GM12878 (cell line): ENCODE measurements at regions not wholly inside any gene's neighbourhood (a gene's known extent, or its start where the extent isn't known, plus 50 kb on each side); places are given as distances from the start of the nearest gene placed in this dataset.

Source experiments
- ATAC-seq: fragments of 200-7000 bp; cut with Tn5 transposase; 3 replicates; pipeline ENCODE4 v1.9.1; 2020; ENCODE audit warnings: mild to moderate bottlenecking, moderate library complexity
- BruUV-seq: library from RNA; stranded (reverse); fragments of 400-500 nt; replicated peaks from 2 replicates; lab custom pipeline; 2021; lab: Mats Ljungman, UMichigan
- CTCF ChIA-PET: fragments of 300-600 bp; sonication (Branson Sonifier 250); formaldehyde crosslinking; extraction: SDS; loops from one replicate; lab custom pipeline; 2021; ENCODE audit warnings: inconsistent platforms; lab: Yijun Ruan, JAX
- POLR2A ChIA-PET: fragments of 350-600 bp; formaldehyde crosslinking; extraction: SDS; loops from one replicate; lab custom pipeline; 2021; ENCODE audit warnings: inconsistent platforms; lab: Charles Lee
- RAD21 ChIA-PET: fragments of 300-600 bp; sonication (Branson Sonifier 250); formaldehyde crosslinking; loops from one replicate; lab custom pipeline; 2023; ENCODE audit warnings: antibody characterized with exemption; ENCODE audit not compliant: unreplicated experiment; lab: Charles Lee
- SMC1A ChIA-PET: fragments of 300-600 bp; sonication (Branson Sonifier 250); formaldehyde crosslinking; loops from one replicate; lab custom pipeline; 2023; ENCODE audit not compliant: unreplicated experiment, uncharacterized antibody; lab: Charles Lee
- DNase-seq: peaks from one replicate; pipeline ENCODE4 v3.0.0-alpha.2; 2011; ENCODE audit warnings: low read depth, low spot score
- FAIRE-seq: peaks from 3 replicates; lab custom pipeline; 2011; peaks lifted over from hg19 to GRCh38; lab: Jason Lieb, UNC
- H2AFZ ChIP-seq: 2 replicates; pipeline ENCODE4 v1.6.0; 2011; ENCODE audit warnings: low read depth, low read length, control low read depth; ENCODE audit not compliant: control insufficient read depth
- H3K27ac ChIP-seq: 2 replicates; pipeline ENCODE4 v1.5.1; 2011; ENCODE audit warnings: control low read depth; ENCODE audit not compliant: control insufficient read depth, insufficient read depth
- H3K27me3 ChIP-seq, 2 experiments: replicated peaks in 1 of 2; 2 replicates each; pipeline versions ENCODE4 v1.6.0 to v1.6.1; 2011; ENCODE audit warnings: low read length in 1 of 2; ENCODE audit not compliant: control insufficient read depth in 2 of 2, insufficient read depth in 2 of 2
- H3K36me3 ChIP-seq, 2 experiments: 2 replicates each; pipeline ENCODE4 v1.5.1; 2011; ENCODE audit warnings: low read length in 1 of 2; ENCODE audit not compliant: control insufficient read depth in 2 of 2, insufficient read depth in 2 of 2
- H3K4me1 ChIP-seq: 2 replicates; pipeline ENCODE4 v1.6.1; 2011; ENCODE audit warnings: mild to moderate bottlenecking, low read length, moderate library complexity, mixed read lengths; ENCODE audit not compliant: control insufficient read depth, insufficient read depth
- H3K4me2 ChIP-seq: 2 replicates; pipeline ENCODE4 v1.6.0; 2011; ENCODE audit warnings: control low read depth; ENCODE audit not compliant: control insufficient read depth, insufficient read depth
- H3K4me3 ChIP-seq: fragments of 200-600 bp; sonication (generic); 2 replicates; pipeline ENCODE4 v1.5.1; 2016
- H3K79me2 ChIP-seq: 2 replicates; pipeline ENCODE4 v1.6.0; 2011; ENCODE audit warnings: low read length; ENCODE audit not compliant: control insufficient read depth, insufficient read depth
- H3K9ac ChIP-seq: 2 replicates; pipeline ENCODE4 v1.8.0; 2011; ENCODE audit warnings: low read length, control low read depth, mixed read lengths; ENCODE audit not compliant: control insufficient read depth, insufficient read depth
- H3K9me3 ChIP-seq: replicated peaks from 3 replicates; pipeline ENCODE4 v1.5.1; 2011; ENCODE audit warnings: mild to moderate bottlenecking, low read length; ENCODE audit not compliant: control insufficient read depth, insufficient read depth
- H4K20me1 ChIP-seq: 2 replicates; pipeline ENCODE4 v1.6.0; 2011; ENCODE audit not compliant: control insufficient read depth, insufficient read depth
- CBX5 ChIP-seq: sonication (generic); IDR thresholded peaks from 2 replicates; pipeline ENCODE4 v1.6.1; 2016; ENCODE audit warnings: low read depth, moderate library complexity, mild to moderate bottlenecking, inconsistent platforms
- CREB1 ChIP-seq: IDR thresholded peaks from 2 replicates; pipeline ENCODE4 v1.6.1; 2012; ENCODE audit warnings: low read depth, mild to moderate bottlenecking, inconsistent platforms
- E2F4 ChIP-seq: IDR thresholded peaks from 2 replicates; pipeline ENCODE4 v1.6.1; 2012; ENCODE audit warnings: low read depth, low read length, improper control_type of control experiment
- ELK1 ChIP-seq: IDR thresholded peaks from 2 replicates; pipeline ENCODE4 v1.6.1; 2012; ENCODE audit warnings: low read depth, low read length, improper control_type of control experiment
- ESRRA ChIP-seq: IDR thresholded peaks from 2 replicates; pipeline ENCODE4 v1.6.1; 2012; ENCODE audit warnings: mild to moderate bottlenecking, low read length, improper control_type of control experiment
- GATAD2B ChIP-seq: fragments of 450-650 bp; conservative IDR thresholded peaks from 2 replicates; pipeline ENCODE4 v1.6.1; 2017; ENCODE audit warnings: low read depth, mild to moderate bottlenecking, moderate library complexity
- IKZF2 ChIP-seq, 2 experiments: fragments of 450-650 bp; IDR thresholded peaks; 2 replicates each; pipeline ENCODE4 v1.6.1; 2017; ENCODE audit warnings: mild to moderate bottlenecking in 2 of 2, moderate library complexity in 2 of 2
- MXI1 ChIP-seq: fragments of 150-350 bp; IDR thresholded peaks from 2 replicates; pipeline ENCODE4 v1.6.1; 2011; ENCODE audit warnings: low read depth, mild to moderate bottlenecking, inconsistent platforms, low read length, improper control_type of control experiment
- PBX3 ChIP-seq: IDR thresholded peaks from 2 replicates; pipeline ENCODE4 v1.6.1; 2011; ENCODE audit warnings: mild to moderate bottlenecking, low read depth, low read length, moderate library complexity; ENCODE audit not compliant: insufficient replicate concordance
- POU2F2 ChIP-seq: IDR thresholded peaks from 3 replicates; pipeline ENCODE4 v1.6.1; 2011; ENCODE audit warnings: low read depth, mild to moderate bottlenecking, low read length, borderline replicate concordance
- ZBTB40 ChIP-seq: fragments of 450-650 bp; IDR thresholded peaks from 2 replicates; pipeline ENCODE4 v1.6.1; 2016; ENCODE audit warnings: mild to moderate bottlenecking, moderate library complexity, borderline replicate concordance
- WGBS: methylation state at CpG from one replicate; pipeline ENCODE4 v1.1.6; 2016; ENCODE audit warnings: low lambda C conversion rate; ENCODE audit not compliant: insufficient replicate concordance, insufficient coverage; ENCODE audit errors: missing lambda C conversion rate; 5-methylcytosine and 5-hydroxymethylcytosine counted together
- in situ Hi-C: fragments of 300-500 bp; cut with MboI; formaldehyde crosslinking; loops from 9 replicates; pipeline ENCODE4 v1.14.3; 2018; ENCODE audit warnings: mixed read lengths
- intact Hi-C: fragments of 100-400 bp; cut with micrococcal nuclease; formaldehyde crosslinking; loops from one replicate; pipeline ENCODE4 v1.14.2; 2022; ENCODE audit not compliant: unreplicated experiment

- Histone ChIP-seq H3K27me3 (no peaks in the 10 kb centered on the region), H3K4me1 (no peaks in the 10 kb centered on the region)
- POLR2A ChIA-PET = no interaction called here
- TF ChIP-seq ESRRA = no peak
- TF ChIP-seq, all 136 proteins: peak for 0
- ChIA-PET SMC1A (interaction anchor here (0.9 to 1.2 kb wide), 2 partner anchors 19 kb away, joined by 3 read pairs; no protein-coding TSS in a partner anchor), RAD21 (interaction anchor here (0.7 kb wide), 1 partner anchor 329 kb away, joined by 3 read pairs; no protein-coding TSS in a partner anchor), CTCF (no interaction called here)
- Histone ChIP-seq H3K4me3 (no peak overlapping the region), H4K20me1 (no peaks in the 10 kb centered on the region), H3K4me2 (no peak overlapping the region), H3K27ac (no peak overlapping the region), H2AFZ (no peak overlapping the region), H3K36me3 (no peaks in the 10 kb centered on the region), H3K9me3 (no peaks in the 10 kb centered on the region), H3K9ac (no peak overlapping the region), H3K79me2 (no peaks in the 10 kb centered on the region)
- WGBS = 34% methylated on average over 2 of the region's 2 CpGs
- BruUV-seq = no TSS peak
- DNase-seq (no peak), FAIRE-seq (no peak), ATAC-seq (no peak)
- intact Hi-C loops = no loop called here
- in situ Hi-C loops = no loop called here
Observed at GRCh38 chr1:59242370-59242769, 54.5 kb upstream of the FGGY start.

GRCh38 chr1:59243550-59243949 lies 53.3 kb upstream of the FGGY start:
- ChIA-PET POLR2A (no interaction called here), SMC1A (no interaction called here), CTCF (no interaction called here), RAD21 (no interaction called here)
- FAIRE-seq (no peak), DNase-seq (no peak), ATAC-seq (no peak)
- Histone ChIP-seq H3K27ac (no peak overlapping the region), H4K20me1 (no peaks in the 10 kb centered on the region), H3K4me1 (no peaks in the 10 kb centered on the region), H3K9me3 (no peaks in the 10 kb centered on the region), H2AFZ (no peak overlapping the region), H3K4me3 (no peak overlapping the region), H3K79me2 (no peaks in the 10 kb centered on the region), H3K36me3 (no peaks in the 10 kb centered on the region), H3K27me3 (no peaks in the 10 kb centered on the region), H3K4me2 (no peak overlapping the region), H3K9ac (no peak overlapping the region)
- BruUV-seq = no TSS peak
- in situ Hi-C loops = no loop called here
- intact Hi-C loops = no loop called here
- TF ChIP-seq ZBTB40 = no peak
- no peak for TF ChIP-seq E2F4
- TF ChIP-seq PBX3 = no peak
- no peak for TF ChIP-seq CBX5
- no peak for TF ChIP-seq IKZF2 (IDR thresholded peaks at IDR 0.05)
- TF ChIP-seq MXI1 = no peak
- TF ChIP-seq ELK1 = no peak
- TF ChIP-seq POU2F2 = no peak
- no peak for TF ChIP-seq GATAD2B
- TF ChIP-seq CREB1 = no peak
